NB4 (cell line): ENCODE measurements at regions not wholly inside any gene's neighbourhood (a gene's known extent, or its start where the extent isn't known, plus 50 kb on each side); places are given as distances from the start of the nearest gene placed in this dataset.
"Not testable (repeated sequence)": the region's sequence is repeated elsewhere in the genome, so short reads cannot be mapped to it uniquely, and the experiment has no call there.

Experiments
- MYC ChIP-seq: IDR thresholded peaks from 2 replicates; pipeline ENCODE4 v1.6.1; 2011; ENCODE audit warnings: low read depth, low read length
- POLR2A ChIP-seq: IDR thresholded peaks from 2 replicates; pipeline ENCODE4 v1.6.1; 2011; ENCODE audit warnings: mild to moderate bottlenecking; ENCODE audit not compliant: insufficient read length; ENCODE audit errors: extremely low read depth
- TF ChIP-seq, protein P1 (sequence below): IDR thresholded peaks from one replicate; pipeline ENCODE4 v1.5.1; 2012; ENCODE audit warnings: low read depth, low read length
- TF ChIP-seq, protein P2 (sequence below): IDR thresholded peaks from 2 replicates; pipeline ENCODE4 v1.6.1; 2011; ENCODE audit warnings: low read depth, low read length

DNA sequence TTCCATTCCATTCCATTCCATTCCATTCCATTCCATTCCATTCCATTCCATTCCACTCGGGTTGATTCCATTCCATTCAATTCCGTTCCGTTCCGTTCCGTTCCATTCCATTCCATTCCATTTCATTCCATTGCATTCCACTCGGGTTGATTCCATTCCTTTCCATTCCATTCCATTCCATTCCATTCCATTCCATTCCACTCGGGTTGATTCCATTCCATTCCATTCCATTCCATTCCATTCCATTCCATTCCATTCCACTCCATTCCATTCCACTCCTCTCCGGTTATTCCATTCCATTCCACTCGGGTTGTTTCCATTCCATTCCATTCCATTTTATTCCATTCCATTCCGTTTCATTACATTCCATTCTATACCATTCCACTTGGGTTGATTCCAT, 151.0 kb downstream of the CWH43 start:
- not testable (repeated sequence) for TF ChIP-seq POLR2A, MYC
- TF ChIP-seq, protein P1, sequence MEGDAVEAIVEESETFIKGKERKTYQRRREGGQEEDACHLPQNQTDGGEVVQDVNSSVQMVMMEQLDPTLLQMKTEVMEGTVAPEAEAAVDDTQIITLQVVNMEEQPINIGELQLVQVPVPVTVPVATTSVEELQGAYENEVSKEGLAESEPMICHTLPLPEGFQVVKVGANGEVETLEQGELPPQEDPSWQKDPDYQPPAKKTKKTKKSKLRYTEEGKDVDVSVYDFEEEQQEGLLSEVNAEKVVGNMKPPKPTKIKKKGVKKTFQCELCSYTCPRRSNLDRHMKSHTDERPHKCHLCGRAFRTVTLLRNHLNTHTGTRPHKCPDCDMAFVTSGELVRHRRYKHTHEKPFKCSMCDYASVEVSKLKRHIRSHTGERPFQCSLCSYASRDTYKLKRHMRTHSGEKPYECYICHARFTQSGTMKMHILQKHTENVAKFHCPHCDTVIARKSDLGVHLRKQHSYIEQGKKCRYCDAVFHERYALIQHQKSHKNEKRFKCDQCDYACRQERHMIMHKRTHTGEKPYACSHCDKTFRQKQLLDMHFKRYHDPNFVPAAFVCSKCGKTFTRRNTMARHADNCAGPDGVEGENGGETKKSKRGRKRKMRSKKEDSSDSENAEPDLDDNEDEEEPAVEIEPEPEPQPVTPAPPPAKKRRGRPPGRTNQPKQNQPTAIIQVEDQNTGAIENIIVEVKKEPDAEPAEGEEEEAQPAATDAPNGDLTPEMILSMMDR = not testable (repeated sequence)
- TF ChIP-seq, protein P2, sequence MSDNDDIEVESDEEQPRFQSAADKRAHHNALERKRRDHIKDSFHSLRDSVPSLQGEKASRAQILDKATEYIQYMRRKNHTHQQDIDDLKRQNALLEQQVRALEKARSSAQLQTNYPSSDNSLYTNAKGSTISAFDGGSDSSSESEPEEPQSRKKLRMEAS = not testable (repeated sequence)
